H1 (cell line): ENCODE measurements at regions not wholly inside any gene's neighbourhood (a gene's known extent, or its start where the extent isn't known, plus 50 kb on each side); places are given as distances from the start of the nearest gene placed in this dataset.

Experiments used
- CTCF ChIA-PET: fragments of 300-600 bp; sonication (Branson Sonifier 250); formaldehyde crosslinking; loops from one replicate; lab custom pipeline; 2021; ENCODE audit not compliant: partially characterized antibody; lab: Charles Lee
- POLR2A ChIA-PET: fragments of 300-600 bp; sonication (Branson Sonifier 250); formaldehyde crosslinking; loops from one replicate; lab custom pipeline; 2021; ENCODE audit warnings: inconsistent platforms; ENCODE audit not compliant: partially characterized antibody; lab: Charles Lee
- DNase-seq, 2 experiments: peaks; one replicate each; pipeline versions ENCODE4 v3.0.0 to v3.0.0-alpha.2; 2010 to 2022; ENCODE audit warnings: low spot score in 2 of 2, low read depth in 1 of 2, mixed read lengths in 1 of 2
- FAIRE-seq: peaks from 2 replicates; lab custom pipeline; 2011; peaks lifted over from hg19 to GRCh38; lab: Jason Lieb, UNC
- H2AFZ ChIP-seq: 2 replicates; pipeline ENCODE4 v1.8.1; 2012; ENCODE audit warnings: low read length, inconsistent platforms
- H2AK5ac ChIP-seq: 2 replicates; pipeline ENCODE4 v1.6.1; 2013; ENCODE audit warnings: low read depth, low read length
- H2BK120ac ChIP-seq: replicated peaks from 2 replicates; pipeline ENCODE3; 2013; ENCODE audit warnings: low read depth, low read length, inconsistent platforms
- H2BK12ac ChIP-seq: 2 replicates; pipeline ENCODE4 v1.6.1; 2013; ENCODE audit warnings: low read depth, low read length
- H2BK15ac ChIP-seq: 2 replicates; pipeline ENCODE4 v1.6.1; 2013; ENCODE audit warnings: low read length
- H2BK20ac ChIP-seq: 2 replicates; pipeline ENCODE4 v1.6.1; 2013; ENCODE audit warnings: low read length
- H2BK5ac ChIP-seq: 2 replicates; pipeline ENCODE4 v1.6.1; 2013; ENCODE audit warnings: low read depth, low read length
- H3K14ac ChIP-seq: 2 replicates; pipeline ENCODE4 v1.6.1; 2013; ENCODE audit warnings: inconsistent platforms; ENCODE audit not compliant: insufficient read length
- H3K18ac ChIP-seq: 2 replicates; pipeline ENCODE4 v1.6.1; 2013; ENCODE audit warnings: low read length; ENCODE audit errors: extremely low read depth
- H3K23ac ChIP-seq: 2 replicates; pipeline ENCODE4 v1.6.1; 2013; ENCODE audit warnings: inconsistent platforms; ENCODE audit not compliant: insufficient read length
- H3K23me2 ChIP-seq: 2 replicates; pipeline ENCODE4 v1.6.1; 2013; ENCODE audit warnings: low read depth, low read length
- H3K27ac ChIP-seq: 2 replicates; pipeline ENCODE4 v1.6.1; 2011; ENCODE audit warnings: low read depth, low read length, inconsistent platforms
- H3K27me3 ChIP-seq, 4 experiments: replicated peaks in 1 of 4; 1 replicate in 1 of 4; 2 replicates in 3 of 4; pipeline versions ENCODE4 v1.6.1 to v1.8.1; 2011 to 2013; ENCODE audit warnings: low read length in 3 of 4, mild to moderate bottlenecking in 3 of 4, inconsistent platforms in 2 of 4, mixed read lengths in 2 of 4, moderate library complexity in 1 of 4; ENCODE audit not compliant: control insufficient read depth in 3 of 4, insufficient read depth in 3 of 4; ENCODE audit errors: extremely low read depth in 1 of 4
- H3K36me3 ChIP-seq, 4 experiments: 2 replicates each; pipeline versions ENCODE4 v1.6.1 to v1.8.1; 2011 to 2013; ENCODE audit warnings: mild to moderate bottlenecking in 4 of 4, low read length in 3 of 4, moderate library complexity in 2 of 4, control low read depth in 1 of 4, inconsistent platforms in 1 of 4; ENCODE audit not compliant: insufficient read depth in 4 of 4, control insufficient read depth in 2 of 4
- H3K4ac ChIP-seq: replicated peaks from 2 replicates; pipeline ENCODE3; 2013; ENCODE audit warnings: low read length, low read depth, mixed read lengths, inconsistent platforms; ENCODE audit not compliant: insufficient read length
- H3K4me1 ChIP-seq, 4 experiments: replicated peaks in 1 of 4; 1 replicate in 1 of 4; 2 replicates in 3 of 4; pipeline versions ENCODE4 v1.6.1 to v1.8.1; 2011 to 2013; ENCODE audit warnings: low read length in 3 of 4, inconsistent platforms in 2 of 4, mixed read lengths in 1 of 4; ENCODE audit not compliant: insufficient read depth in 4 of 4, control insufficient read depth in 3 of 4
- H3K4me2 ChIP-seq, 2 experiments: 2 replicates each; pipeline versions ENCODE4 v1.6.1 to v1.8.1; 2011 to 2013; ENCODE audit warnings: low read depth in 2 of 2, low read length in 2 of 2, control low read depth in 1 of 2, inconsistent platforms in 1 of 2, mild to moderate bottlenecking in 1 of 2; ENCODE audit not compliant: insufficient read depth in 1 of 2
- H3K4me3 ChIP-seq, 4 experiments: fragments of 200-600, 300-600 bp in 1 of 4; sonication (generic), shearing (Covaris generic), sonication (Bioruptor Twin) in 1 of 4; 2 replicates each; pipeline versions ENCODE4 v1.5.1 to v1.8.1; 2011 to 2016; ENCODE audit warnings: low read length in 4 of 4, low read depth in 3 of 4, control low read depth in 2 of 4, inconsistent platforms in 2 of 4, mild to moderate bottlenecking in 2 of 4, mixed read lengths in 1 of 4, moderate library complexity in 1 of 4; ENCODE audit not compliant: insufficient read depth in 2 of 4; ENCODE audit errors: extremely low read depth in 1 of 4
- H3K56ac ChIP-seq: replicated peaks from 2 replicates; pipeline ENCODE3; 2013; ENCODE audit warnings: low read depth, mild to moderate bottlenecking, mixed read lengths, low read length, inconsistent platforms; ENCODE audit not compliant: insufficient read length
- H3K79me1 ChIP-seq: 2 replicates; pipeline ENCODE4 v1.6.1; 2013; ENCODE audit warnings: low read depth, low read length, control low read depth
- H3K79me2 ChIP-seq, 2 experiments: 2 replicates each; pipeline versions ENCODE4 v1.6.1 to v1.8.1; 2012 to 2013; ENCODE audit warnings: low read length in 2 of 2, mild to moderate bottlenecking in 2 of 2, inconsistent platforms in 1 of 2; ENCODE audit not compliant: insufficient read depth in 2 of 2, control insufficient read depth in 1 of 2
- H3K9ac ChIP-seq, 4 experiments: replicated peaks in 1 of 4; 1 replicate in 1 of 4; 2 replicates in 3 of 4; pipeline versions ENCODE4 v1.6.1 to v1.8.1; 2011 to 2013; ENCODE audit warnings: low read depth in 3 of 4, low read length in 3 of 4, control low read depth in 2 of 4, mild to moderate bottlenecking in 2 of 4, moderate library complexity in 2 of 4, inconsistent platforms in 1 of 4; ENCODE audit errors: extremely low read depth in 1 of 4
- H3K9me3 ChIP-seq, 2 experiments: 2 replicates each; pipeline versions ENCODE4 v1.6.1 to v1.8.1; 2012 to 2013; ENCODE audit warnings: mild to moderate bottlenecking in 2 of 2, moderate library complexity in 2 of 2, control low read depth in 1 of 2, inconsistent platforms in 1 of 2, low read depth in 1 of 2, low read length in 1 of 2, mixed read lengths in 1 of 2; ENCODE audit not compliant: insufficient read depth in 2 of 2
- H4K20me1 ChIP-seq, 2 experiments: replicated peaks in 1 of 2; 2 replicates each; pipeline versions ENCODE3 to v1.8.1; 2011 to 2013; ENCODE audit warnings: inconsistent platforms in 2 of 2, low read length in 2 of 2, mild to moderate bottlenecking in 1 of 2; ENCODE audit not compliant: insufficient read depth in 2 of 2, control insufficient read depth in 1 of 2
- H4K5ac ChIP-seq: 2 replicates; pipeline ENCODE4 v1.6.1; 2013; ENCODE audit warnings: low read length, low read depth, mixed read lengths, inconsistent platforms; ENCODE audit not compliant: insufficient read length
- H4K8ac ChIP-seq: 2 replicates; pipeline ENCODE4 v1.8.0; 2013; ENCODE audit warnings: mild to moderate bottlenecking, moderate library complexity, low read length, inconsistent platforms; ENCODE audit not compliant: insufficient read depth; ENCODE audit errors: extremely low read depth
- H4K91ac ChIP-seq: replicated peaks from 2 replicates; pipeline ENCODE3; 2013; ENCODE audit warnings: low read length, mixed read lengths, inconsistent platforms; ENCODE audit not compliant: insufficient read length
- CBX5 ChIP-seq: fragments of 300-800, 300-1000 bp; sonication (generic); IDR thresholded peaks from 2 replicates; pipeline ENCODE4 v1.7.1; 2016; ENCODE audit warnings: antibody characterized with exemption, low read length, low read depth
- CTBP2 ChIP-seq: IDR thresholded peaks from 2 replicates; pipeline ENCODE4 v1.7.0; 2011; ENCODE audit warnings: borderline replicate concordance, mild to moderate bottlenecking, moderate library complexity, mixed read lengths, low read length; ENCODE audit not compliant: insufficient read depth, insufficient read length
- GTF2F1 ChIP-seq: IDR thresholded peaks from 2 replicates; pipeline ENCODE4 v1.6.1; 2012; ENCODE audit warnings: low read depth, low read length, improper control_type of control experiment, borderline replicate concordance
- JUND ChIP-seq: IDR thresholded peaks from 2 replicates; pipeline ENCODE4 v1.6.1; 2011; ENCODE audit warnings: mild to moderate bottlenecking, improper control_type of control experiment, low read length
- KDM4A ChIP-seq: IDR thresholded peaks from one replicate; pipeline ENCODE4 v1.7.1; 2012; ENCODE audit warnings: low read depth, mild to moderate bottlenecking, moderate library complexity, low read length, inconsistent platforms; ENCODE audit not compliant: severe bottlenecking
- POU5F1 ChIP-seq: IDR thresholded peaks from 2 replicates; pipeline ENCODE4 v1.6.1; 2011; ENCODE audit warnings: low read depth, mild to moderate bottlenecking, low read length, moderate library complexity
- SIN3A ChIP-seq, 2 experiments: IDR thresholded peaks in 1 of 2; conservative IDR thresholded peaks in 1 of 2; 2 replicates each; pipeline ENCODE4 v1.6.1; 2011 to 2012; ENCODE audit warnings: low read length in 2 of 2, improper control_type of control experiment in 1 of 2, low read depth in 1 of 2, mild to moderate bottlenecking in 1 of 2
- WGBS, 2 experiments: shearing (Covaris generic) in 1 of 2; methylation state at CpG; one replicate each; pipeline versions ENCODE4 v1.1.6 to v1.1.7; 2013 to 2015; ENCODE audit warnings: low lambda C conversion rate in 2 of 2, mixed read lengths in 2 of 2, inconsistent platforms in 1 of 2, low coverage in 1 of 2, missing lambda C conversion rate in 1 of 2; ENCODE audit not compliant: insufficient replicate concordance in 2 of 2, insufficient coverage in 1 of 2, insufficient read length in 1 of 2; ENCODE audit errors: extremely low coverage in 1 of 2, missing lambda C conversion rate in 1 of 2; 5-methylcytosine and 5-hydroxymethylcytosine counted together
- TF ChIP-seq, protein P1 (sequence below): IDR thresholded peaks from 2 replicates; pipeline ENCODE4 v1.6.1; 2011; ENCODE audit warnings: low read depth, mild to moderate bottlenecking, low read length; ENCODE audit not compliant: insufficient read depth

GRCh38 chr4:53714236-53715140, 123.2 kb upstream of the LNX1 start:
- H3K79me2 ChIP-seq: no peaks in the 10 kb centered on the region
- H2BK120ac ChIP-seq: no peak overlapping the region
- ChIA-PET POLR2A (no interaction called here), CTCF (interaction anchor here (1.1 to 3.1 kb wide), 4 partner anchors 8 to 519 kb away, joined by 4 to 16 read pairs (median 5); no protein-coding TSS in a partner anchor)
- no peaks in the 10 kb centered on the region for H4K20me1 ChIP-seq
- H2BK5ac ChIP-seq: no peak overlapping the region
- no peak overlapping the region for H4K8ac ChIP-seq
- H3K27me3 ChIP-seq: no peaks in the 10 kb centered on the region
- no peak overlapping the region for H3K14ac ChIP-seq
- H3K4ac ChIP-seq: no peak overlapping the region
- H2BK15ac ChIP-seq: no peak overlapping the region
- no peak overlapping the region for H2AK5ac ChIP-seq
- no peaks in the 10 kb centered on the region for H3K23me2 ChIP-seq
- no peaks in the 10 kb centered on the region for H3K9me3 ChIP-seq
- H3K23ac ChIP-seq: no peak overlapping the region
- WGBS, 2 experiments: 84% methylated on average over 5 of the region's 6 CpGs; no CpG with 5 or more reads in 1 of the 2 experiments
- no peaks in the 10 kb centered on the region for H3K4me1 ChIP-seq
- H3K36me3 ChIP-seq: no peaks in the 10 kb centered on the region
- no peak overlapping the region for H3K56ac ChIP-seq
- H3K18ac ChIP-seq: no peak overlapping the region
- H2BK12ac ChIP-seq: no peak overlapping the region
- H2BK20ac ChIP-seq: no peak overlapping the region
- H3K4me2 ChIP-seq: no peak overlapping the region
- no peak overlapping the region for H4K5ac ChIP-seq
- H3K79me1 ChIP-seq: no peaks in the 10 kb centered on the region
- H2AFZ ChIP-seq: no peak overlapping the region
- DNase-seq (no peak), FAIRE-seq (no peak)
- H4K91ac ChIP-seq: no peak overlapping the region
- H3K27ac ChIP-seq: no peak overlapping the region
- H3K4me3 ChIP-seq: no peak overlapping the region
- no peak overlapping the region for H3K9ac ChIP-seq
- TF ChIP-seq KDM4A (no peak), SIN3A (conservative IDR thresholded peaks at IDR 0.05 in 1 of 2, IDR thresholded peaks at IDR 0.05 in 1 of 2; ENCODE audit: low read depth in 1 of 2, low read length in 2 of 2) (no peak), CTBP2 (no peak), CBX5 (no peak), JUND (no peak), POU5F1 (no peak), GTF2F1 (no peak)
- TF ChIP-seq, protein P1, sequence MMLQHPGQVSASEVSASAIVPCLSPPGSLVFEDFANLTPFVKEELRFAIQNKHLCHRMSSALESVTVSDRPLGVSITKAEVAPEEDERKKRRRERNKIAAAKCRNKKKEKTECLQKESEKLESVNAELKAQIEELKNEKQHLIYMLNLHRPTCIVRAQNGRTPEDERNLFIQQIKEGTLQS: no peak
